Smooth muscle cell (in vitro differentiated cells): ENCODE measurements at regions not wholly inside any gene's neighbourhood (a gene's known extent, or its start where the extent isn't known, plus 50 kb on each side); places are given as distances from the start of the nearest gene placed in this dataset.

ENCODE experiments used
- DNase-seq: peaks from one replicate; lab custom pipeline; 2025; ENCODE audit not compliant: unreplicated experiment; lab: John Stamatoyannopoulos, UW
- H2AFZ ChIP-seq: fragments of 200-600 bp; sonication (generic); 2 replicates; pipeline ENCODE4 v1.6.0; 2016; ENCODE audit warnings: antibody characterized with exemption, low read depth, mild to moderate bottlenecking
- H3F3A ChIP-seq: fragments of 200-600 bp; sonication (generic); 2 replicates; pipeline ENCODE4 v1.6.0; 2017; ENCODE audit warnings: antibody characterized with exemption, low read depth
- H3K27ac ChIP-seq: fragments of 200-600 bp; sonication (generic); 2 replicates; pipeline ENCODE4 v1.5.1; 2016; ENCODE audit warnings: low read depth, mild to moderate bottlenecking
- H3K27me3 ChIP-seq: fragments of 200-600 bp; sonication (generic); 2 replicates; pipeline ENCODE4 v1.6.1; 2016; ENCODE audit warnings: low read depth, mild to moderate bottlenecking
- H3K36me3 ChIP-seq: fragments of 200-600 bp; sonication (generic); 2 replicates; pipeline ENCODE4 v1.5.1; 2016; ENCODE audit warnings: low read depth
- H3K4me1 ChIP-seq: fragments of 200-600 bp; sonication (generic); 2 replicates; pipeline ENCODE4 v1.5.1; 2016; ENCODE audit warnings: low read depth
- H3K4me2 ChIP-seq: fragments of 200-600 bp; sonication (generic); 2 replicates; pipeline ENCODE4 v1.6.0; 2016; ENCODE audit warnings: mild to moderate bottlenecking
- H3K4me3 ChIP-seq: fragments of 200-600 bp; sonication (generic); 2 replicates; pipeline ENCODE4 v1.5.1; 2016; ENCODE audit warnings: mild to moderate bottlenecking
- H3K79me2 ChIP-seq: fragments of 200-600 bp; sonication (generic); 2 replicates; pipeline ENCODE4 v1.6.0; 2016; ENCODE audit warnings: low read depth, mild to moderate bottlenecking
- H3K9ac ChIP-seq: fragments of 200-600 bp; sonication (generic); 2 replicates; pipeline ENCODE4 v1.6.0; 2016; ENCODE audit warnings: low read depth
- H3K9me3 ChIP-seq: fragments of 200-600 bp; sonication (generic); replicated peaks from 2 replicates; pipeline ENCODE4 v1.5.1; 2016; ENCODE audit warnings: low read depth
- H4K20me1 ChIP-seq: fragments of 200-600 bp; sonication (generic); 2 replicates; pipeline ENCODE4 v1.6.0; 2016; ENCODE audit warnings: low read depth
- CTCF ChIP-seq: fragments of 200-600 bp; sonication (generic); IDR thresholded peaks from 2 replicates; pipeline ENCODE4 v1.5.1; 2017; ENCODE audit warnings: borderline replicate concordance, mild to moderate bottlenecking, antibody characterized with exemption; ENCODE audit not compliant: insufficient read depth, poor library complexity, severe bottlenecking
- WGBS: methylation state at CpG from one replicate; pipeline ENCODE4 v1.1.7; 2016; ENCODE audit warnings: low lambda C conversion rate; 5-methylcytosine and 5-hydroxymethylcytosine counted together

DNA sequence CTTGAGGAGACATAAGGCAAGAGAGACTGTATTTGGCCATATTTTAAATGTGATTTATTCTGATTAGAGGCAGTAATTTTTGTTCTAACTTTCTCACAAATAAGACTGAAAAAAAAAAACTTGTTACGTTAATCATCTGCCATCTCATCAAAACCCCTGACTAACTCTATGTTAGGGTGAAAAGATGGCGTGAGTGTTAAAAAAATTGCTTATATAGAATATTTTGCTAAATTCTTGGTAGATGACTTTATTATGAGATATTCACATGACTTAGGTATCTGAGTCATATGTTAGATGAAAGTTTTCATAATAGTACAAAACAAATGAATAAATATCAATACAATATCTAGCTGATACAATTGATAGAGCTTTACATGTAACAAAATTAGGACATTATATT lies 1508.7 kb upstream of the TMEFF2 start:
- 76% methylated on average over 2 of the region's 2 CpGs for WGBS
- DNase-seq: no peak

DNA sequence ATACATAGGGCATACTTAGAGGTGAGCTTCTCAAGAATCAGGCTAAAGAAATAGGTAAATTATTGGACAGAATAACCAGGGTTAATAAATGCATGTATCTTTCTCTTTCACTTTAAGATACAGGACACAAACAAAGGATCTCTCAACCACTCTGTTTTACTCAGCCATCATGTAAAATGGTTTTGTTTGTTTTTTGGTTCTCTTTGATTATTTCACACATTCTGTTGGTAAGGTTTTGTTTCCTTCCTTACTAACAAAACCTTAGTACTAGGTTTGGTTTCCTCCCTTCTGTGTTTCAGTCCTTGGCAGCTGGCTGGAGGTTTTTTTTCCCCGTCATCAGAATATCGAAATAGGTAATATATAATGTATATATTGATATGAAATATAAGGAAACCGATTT lies 1506.8 kb upstream of the TMEFF2 start:
- H4K20me1 ChIP-seq: no peaks in the 10 kb centered on the region
- no peaks in the 10 kb centered on the region for H3K9me3 ChIP-seq
- H3F3A ChIP-seq: no peaks in the 10 kb centered on the region
- no peak overlapping the region for H2AFZ ChIP-seq
- no peak overlapping the region for H3K9ac ChIP-seq
- no peak for DNase-seq
- H3K4me1 ChIP-seq: no peaks in the 10 kb centered on the region
- H3K27me3 ChIP-seq: no peaks in the 10 kb centered on the region
- H3K4me2 ChIP-seq: no peak overlapping the region
- 97% methylated on average over 3 of the region's 3 CpGs for WGBS
- H3K27ac ChIP-seq: no peak overlapping the region
- H3K36me3 ChIP-seq: no peaks in the 10 kb centered on the region
- H3K79me2 ChIP-seq: no peaks in the 10 kb centered on the region
- TF ChIP-seq CTCF: no peak
- no peak overlapping the region for H3K4me3 ChIP-seq

More for the DNA sequence above, 1508.7 kb upstream of the TMEFF2 start:
- H3K4me2 ChIP-seq: no peak overlapping the region
- H3F3A ChIP-seq: no peaks in the 10 kb centered on the region
- H3K36me3 ChIP-seq: no peaks in the 10 kb centered on the region
- H3K79me2 ChIP-seq: no peaks in the 10 kb centered on the region
- no peaks in the 10 kb centered on the region for H3K27me3 ChIP-seq
- H3K27ac ChIP-seq: no peak overlapping the region
- no peak overlapping the region for H3K9ac ChIP-seq
- no peak for TF ChIP-seq CTCF
- H4K20me1 ChIP-seq: no peaks in the 10 kb centered on the region
- no peaks in the 10 kb centered on the region for H3K9me3 ChIP-seq
- no peak overlapping the region for H2AFZ ChIP-seq
- no peaks in the 10 kb centered on the region for H3K4me1 ChIP-seq
- H3K4me3 ChIP-seq: no peak overlapping the region

- Histone ChIP-seq H3K4me3 (no peak overlapping the region), H3K27ac (no peak overlapping the region), H3K4me1 (no peaks in the 10 kb centered on the region), H3K4me2 (no peak overlapping the region), H3K9ac (no peak overlapping the region), H2AFZ (no peak overlapping the region), H3K9me3 (no peaks in the 10 kb centered on the region), H4K20me1 (no peaks in the 10 kb centered on the region), H3K36me3 (no peaks in the 10 kb centered on the region), H3K27me3 (no peaks in the 10 kb centered on the region), H3F3A (no peaks in the 10 kb centered on the region), H3K79me2 (no peaks in the 10 kb centered on the region)
- 59% methylated on average over 1 of the region's 1 CpG for WGBS
- TF ChIP-seq CTCF: peak; percentile 49
- DNase-seq: no peak
Measured at GRCh38 chr2:193695367-193695766, 1500.6 kb upstream of the TMEFF2 start.

GRCh38 chr2:193693758-193694157 lies 1499.0 kb upstream of the TMEFF2 start:
- Histone ChIP-seq H3K4me2 (no peak overlapping the region), H3K27ac (no peak overlapping the region), H2AFZ (no peak overlapping the region), H3K4me1 (no peaks in the 10 kb centered on the region), H3F3A (no peaks in the 10 kb centered on the region), H3K36me3 (no peaks in the 10 kb centered on the region), H4K20me1 (no peaks in the 10 kb centered on the region), H3K27me3 (no peaks in the 10 kb centered on the region), H3K79me2 (no peaks in the 10 kb centered on the region), H3K9me3 (no peaks in the 10 kb centered on the region), H3K9ac (no peak overlapping the region), H3K4me3 (no peak overlapping the region)
- WGBS: 97% methylated on average over 3 of the region's 3 CpGs
- DNase-seq: no peak
- no peak for TF ChIP-seq CTCF
